ENCODE measurements at regions not wholly inside any gene's neighbourhood (a gene's known extent, or its start where the extent isn't known, plus 50 kb on each side); places are given as distances from the start of the nearest gene placed in this dataset.

- TF ChIP-seq CTCF (conservative IDR thresholded peaks at IDR 0.05; ENCODE audit: control insufficient read depth, insufficient read depth, low read depth, low read length), result no peak
- DNase-seq (ENCODE audit: low read depth), result peak; percentile 65
- no peak overlapping the region for H3K4me3 ChIP-seq (ENCODE audit: control insufficient read depth, low read depth, low read length)
Observed at GRCh38 chr2:41990688-41991087, 57.1 kb upstream of the PKDCC start.

GRCh38 chr2:41992056-41992642, 55.7 kb upstream of the PKDCC start:
- H3K4me3 ChIP-seq (ENCODE audit: control insufficient read depth, low read depth, low read length), result no peak overlapping the region
- DNase-seq (ENCODE audit: low read depth), result no peak
- no peak for TF ChIP-seq CTCF (conservative IDR thresholded peaks at IDR 0.05; ENCODE audit: control insufficient read depth, insufficient read depth, low read depth, low read length)

GRCh38 chr2:41992671-41993434, 55.0 kb upstream of the PKDCC start:
- no peak for TF ChIP-seq CTCF (conservative IDR thresholded peaks at IDR 0.05; ENCODE audit: control insufficient read depth, insufficient read depth, low read depth, low read length)
- DNase-seq (ENCODE audit: low read depth), result no peak

GRCh38 chr2:41993435-41993925, 54.3 kb upstream of the PKDCC start:
- TF ChIP-seq CTCF (conservative IDR thresholded peaks at IDR 0.05; ENCODE audit: control insufficient read depth, insufficient read depth, low read depth, low read length), result no peak
- DNase-seq (ENCODE audit: low read depth), result no peak
- no peak overlapping the region for H3K4me3 ChIP-seq (ENCODE audit: control insufficient read depth, low read depth, low read length)

More at GRCh38 chr2:41992671-41993434, 55.0 kb upstream of the PKDCC start:
- H3K4me3 ChIP-seq (ENCODE audit: control insufficient read depth, low read depth, low read length), result no peak overlapping the region

GRCh38 chr2:41994233-41994637, 53.6 kb upstream of the PKDCC start:
- DNase-seq (ENCODE audit: low read depth), result peak; percentile 93
- H3K4me3 ChIP-seq (ENCODE audit: control insufficient read depth, low read depth, low read length), result no peak overlapping the region
- TF ChIP-seq CTCF (conservative IDR thresholded peaks at IDR 0.05; ENCODE audit: control insufficient read depth, insufficient read depth, low read depth, low read length), result no peak

- no peak overlapping the region for H3K4me3 ChIP-seq (ENCODE audit: control insufficient read depth, low read depth, low read length)
- no peak for DNase-seq (ENCODE audit: low read depth)
- no peak for TF ChIP-seq CTCF (conservative IDR thresholded peaks at IDR 0.05; ENCODE audit: control insufficient read depth, insufficient read depth, low read depth, low read length)
Observed at GRCh38 chr2:41994661-41995060, 53.2 kb upstream of the PKDCC start.

All from fibroblast of mammary gland (primary cell).